ENCODE measurements at regions not wholly inside any gene's neighbourhood (a gene's known extent, or its start where the extent isn't known, plus 50 kb on each side); places are given as distances from the start of the nearest gene placed in this dataset.

DNA sequence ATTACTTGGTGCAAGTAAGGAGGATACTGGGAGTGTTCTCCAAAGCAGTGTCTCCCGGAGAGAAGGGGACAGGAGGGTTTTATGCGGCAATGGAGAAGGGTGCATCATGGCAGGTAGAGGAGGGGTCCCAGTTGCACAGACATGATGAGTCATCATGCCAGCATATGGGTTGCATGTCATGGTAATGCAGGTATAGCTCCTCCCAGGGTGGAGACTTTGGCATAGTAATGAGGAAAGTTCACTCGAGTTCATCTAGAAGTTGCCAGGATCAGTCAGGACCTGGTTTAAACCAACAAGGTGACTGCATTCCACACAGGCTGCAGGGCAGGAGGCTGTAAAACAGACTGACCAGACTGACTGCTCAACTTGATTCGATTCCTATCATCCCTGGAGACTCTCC, 355.7 kb upstream of the DUSP10 start:
- no peak for DNase-seq

DNA sequence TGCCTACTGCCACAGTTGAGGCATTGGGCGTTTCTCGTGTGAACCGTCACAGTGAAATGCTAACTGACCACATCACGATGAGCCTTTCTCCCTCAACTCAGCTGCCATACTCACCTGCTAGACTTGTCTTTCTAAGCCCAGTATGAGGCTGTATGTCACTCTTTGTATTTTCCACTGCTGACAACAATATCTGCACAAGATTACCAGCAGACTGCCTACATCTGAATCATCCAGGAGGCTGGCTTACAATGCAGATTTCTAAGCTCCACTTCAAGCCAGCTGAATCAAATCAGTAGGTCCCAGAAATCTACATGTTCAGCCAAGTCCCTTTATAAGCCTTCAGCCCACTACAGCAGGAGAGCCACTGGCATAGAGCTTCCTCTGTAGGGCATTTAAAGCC, 355.0 kb upstream of the DUSP10 start:
- DNase-seq: no peak

DNA sequence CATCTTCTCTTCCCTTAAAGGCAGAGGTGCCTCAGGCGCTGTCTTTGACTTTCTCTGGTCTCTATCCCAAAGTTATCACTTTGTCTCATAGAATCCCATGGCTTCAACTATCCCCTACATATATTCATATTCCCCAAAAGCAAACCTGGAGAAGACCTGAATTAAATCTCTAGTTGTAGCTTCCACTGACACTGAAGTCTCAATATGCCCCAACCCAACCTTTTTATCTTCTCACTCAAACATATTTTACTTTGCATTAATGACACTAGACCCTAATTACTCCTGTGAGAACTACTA, 354.5 kb upstream of the DUSP10 start:
- DNase-seq: no peak

DNA sequence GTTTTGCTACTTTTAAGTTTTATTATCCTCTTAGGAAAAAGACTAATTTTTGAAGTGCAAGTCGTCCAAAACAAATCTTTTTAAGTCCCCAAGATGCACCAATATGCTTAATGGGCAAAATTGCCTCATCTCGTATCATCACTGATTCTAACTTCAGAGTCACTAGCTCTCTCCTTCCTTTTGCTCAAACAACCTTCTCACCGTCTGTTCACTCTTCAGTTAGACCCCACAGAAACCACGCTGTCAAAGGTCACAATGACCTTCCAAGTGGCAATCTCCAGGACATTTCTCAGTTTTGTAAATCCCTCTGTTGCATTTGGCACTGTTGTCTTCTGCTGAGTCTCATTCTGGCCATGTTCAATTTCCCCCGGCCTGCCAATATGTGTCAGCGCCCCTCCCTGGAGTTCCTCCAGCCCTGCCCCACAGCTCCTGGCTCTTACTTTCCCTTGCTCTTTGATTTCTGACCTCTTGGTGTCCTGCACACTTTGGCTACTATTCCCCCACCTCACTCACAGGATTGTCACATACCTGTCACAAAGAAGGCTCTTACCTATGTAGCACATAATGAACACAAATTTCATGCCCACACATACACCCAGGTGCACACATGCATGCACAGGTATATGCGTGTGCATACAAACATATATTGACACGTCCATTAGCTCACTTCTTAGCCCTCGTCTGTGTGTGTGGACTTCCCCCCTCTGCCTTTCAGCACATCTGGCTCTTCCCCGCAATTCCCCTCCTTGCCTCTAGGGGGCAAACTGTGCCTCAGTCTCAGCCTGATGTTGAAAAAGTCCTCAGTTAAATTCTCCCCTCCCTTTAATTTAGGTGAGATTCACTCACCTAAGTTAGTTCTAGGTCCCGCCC, 354.0 kb upstream of the DUSP10 start:
- DNase-seq: no peak

DNA sequence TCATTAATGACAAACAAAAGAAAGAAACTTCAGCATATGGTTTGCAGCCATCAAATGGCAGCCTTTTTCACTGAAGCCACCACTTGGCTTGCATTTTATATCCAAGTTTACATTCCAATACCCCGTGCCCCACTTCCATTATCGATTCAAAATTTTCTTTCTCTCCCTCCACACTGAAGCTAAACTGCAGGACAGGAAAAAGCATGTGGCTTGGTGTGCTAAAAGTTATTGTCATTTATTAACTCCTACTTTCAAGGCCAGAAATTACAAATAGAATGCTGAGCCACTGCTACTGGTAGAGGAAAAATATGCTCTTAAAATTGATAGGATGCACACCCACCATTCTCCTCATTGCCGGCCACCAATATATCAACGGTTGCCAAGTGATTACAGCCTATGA, 351.6 kb upstream of the DUSP10 start:
- no peak for DNase-seq

DNA sequence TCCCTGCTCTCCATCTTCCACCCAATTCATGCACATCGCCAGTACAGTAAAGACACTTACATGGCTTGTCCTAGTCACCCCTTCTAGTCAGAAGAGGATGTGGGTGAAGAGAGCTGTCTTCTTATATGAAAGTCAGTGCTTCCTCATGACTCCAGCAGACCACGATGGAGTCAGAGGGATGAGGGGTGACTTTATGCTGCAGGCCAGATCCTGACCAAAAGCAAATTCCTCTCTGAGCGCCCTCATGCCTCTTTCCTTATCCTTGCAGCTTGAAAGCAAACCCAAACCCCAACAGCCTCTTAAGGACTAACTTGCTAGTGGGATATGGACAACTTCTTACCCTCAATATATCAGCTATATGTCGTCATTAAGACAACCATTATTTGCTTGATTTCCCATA, 348.2 kb upstream of the DUSP10 start:
- DNase-seq: no peak

DNA sequence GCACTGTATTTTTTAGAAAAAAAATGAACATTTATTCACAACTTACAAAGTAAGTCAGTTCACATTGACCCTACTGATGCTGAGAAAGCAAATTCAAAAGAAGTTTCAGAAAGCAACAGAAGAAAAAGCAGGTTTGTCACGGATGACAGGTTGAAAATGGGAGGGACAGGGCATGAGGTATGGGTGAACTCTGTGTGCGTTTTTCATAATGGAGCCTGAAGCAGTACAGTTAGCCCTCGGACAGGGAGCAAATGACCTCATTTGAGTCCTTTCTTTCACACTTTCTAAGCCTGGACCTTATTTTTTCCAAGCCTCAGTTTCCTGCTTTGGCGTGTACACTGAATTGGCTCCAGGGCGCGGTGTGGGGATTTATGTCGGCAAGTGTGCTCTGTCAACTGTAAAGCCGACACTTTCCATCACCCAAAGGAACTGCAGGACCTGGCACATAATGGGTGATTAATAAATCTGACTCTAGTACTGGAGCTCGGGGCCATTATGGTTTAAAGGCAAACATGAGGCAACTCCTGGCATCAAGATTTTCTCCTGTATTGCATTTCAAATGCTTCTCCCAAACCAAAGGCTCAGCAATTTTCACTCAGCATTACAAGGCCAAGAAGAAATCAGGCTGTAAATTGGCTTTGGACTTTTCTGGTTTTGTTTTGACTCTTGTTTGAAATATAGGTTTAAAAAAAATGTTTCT, 345.5 kb upstream of the DUSP10 start:
- no peak for DNase-seq

DNA sequence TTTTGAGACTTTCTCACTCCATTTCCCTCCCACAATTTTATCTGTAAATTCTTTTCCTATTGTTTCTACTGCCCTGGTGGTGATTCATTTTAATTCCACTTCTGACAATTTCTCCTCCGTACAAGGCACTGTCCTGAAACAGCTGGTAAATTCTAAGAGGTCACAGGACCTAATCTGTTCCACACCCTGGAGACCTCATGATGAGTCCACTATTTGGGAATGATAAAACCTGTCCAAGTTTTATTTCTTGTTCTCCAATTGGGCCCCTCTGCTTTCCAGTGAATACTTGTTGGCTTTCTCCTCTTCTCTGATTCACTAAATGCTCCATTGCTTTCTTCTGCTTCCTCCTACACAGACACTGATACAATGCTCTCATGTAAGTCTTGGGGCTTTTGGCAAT, 343.1 kb upstream of the DUSP10 start:
- DNase-seq: no peak

DNA sequence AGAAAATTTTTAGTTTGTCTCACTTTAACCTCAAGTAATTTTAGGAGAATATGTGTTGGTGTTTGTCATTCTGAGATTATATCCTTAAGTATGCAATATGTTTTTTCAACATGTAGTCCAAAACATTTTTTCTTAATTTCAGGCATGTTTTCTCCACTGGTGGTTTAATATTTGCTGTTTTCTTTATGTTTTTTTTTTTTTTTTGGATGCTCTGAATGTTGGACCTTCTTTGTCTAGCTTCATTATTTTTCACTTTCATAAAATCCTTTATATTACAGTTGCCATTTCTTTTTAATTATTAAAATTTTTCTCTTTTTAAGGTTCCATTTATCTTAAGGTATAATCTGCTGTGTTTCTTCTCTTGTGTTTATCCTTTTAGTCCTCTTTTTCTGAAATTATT, 342.2 kb upstream of the DUSP10 start:
- DNase-seq: no peak

DNA sequence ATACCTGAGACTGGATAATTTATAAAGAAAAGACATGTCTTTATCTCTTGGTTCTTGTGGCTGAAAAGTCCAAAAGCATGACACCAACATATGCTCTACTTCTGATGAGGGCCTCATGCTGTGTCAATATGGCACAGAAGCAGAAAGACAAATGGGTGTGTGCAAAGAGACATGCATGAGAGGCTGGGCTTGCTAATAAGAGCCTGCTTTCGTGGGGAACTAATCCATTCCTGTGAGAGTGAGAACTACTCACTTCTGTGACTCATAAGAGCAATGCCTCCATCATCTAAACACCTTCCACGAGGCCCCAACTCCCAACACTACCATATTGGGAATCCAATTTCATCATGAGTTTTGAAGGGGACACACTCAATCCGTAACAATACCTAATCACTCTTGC, 340.0 kb upstream of the DUSP10 start:
- DNase-seq: no peak

DNA sequence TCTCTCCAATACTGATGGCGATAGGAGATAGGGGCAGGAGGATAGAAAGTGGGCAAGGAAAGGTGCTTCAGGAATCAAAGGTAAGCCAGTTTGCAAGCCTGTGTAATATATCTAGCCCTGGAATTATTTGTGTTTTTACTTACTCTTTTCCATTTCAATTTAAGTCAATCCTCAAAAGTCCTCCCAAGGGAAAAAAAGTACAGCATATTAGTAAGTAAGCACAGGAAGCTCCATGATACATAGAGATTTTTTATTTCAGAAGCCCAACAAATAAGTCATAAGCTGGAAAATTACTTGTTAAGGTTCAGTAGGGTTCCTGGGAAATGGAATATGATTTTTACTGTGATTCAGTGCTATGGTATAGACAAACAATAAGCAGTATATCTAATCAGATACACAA, 337.7 kb upstream of the DUSP10 start:
- no peak for DNase-seq

DNA sequence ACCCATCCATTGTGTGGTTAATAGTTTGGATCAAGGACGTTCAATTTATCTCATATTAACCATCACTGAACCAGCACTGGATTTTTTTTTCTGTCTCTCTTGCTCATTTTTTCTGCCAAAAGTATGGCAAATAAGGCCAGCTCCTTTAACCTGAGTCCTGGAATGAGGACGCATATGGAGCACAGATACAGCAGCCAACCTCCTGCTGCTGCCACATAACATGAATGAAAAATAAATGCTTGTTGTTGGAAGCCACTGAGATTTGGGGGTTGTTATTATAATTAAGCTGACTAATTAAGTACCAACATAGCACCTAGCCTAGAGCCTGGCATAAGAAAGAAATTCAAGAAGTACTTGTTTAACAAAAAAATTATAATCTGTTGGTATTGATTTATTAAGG, 335.3 kb upstream of the DUSP10 start:
- DNase-seq: no peak

DNA sequence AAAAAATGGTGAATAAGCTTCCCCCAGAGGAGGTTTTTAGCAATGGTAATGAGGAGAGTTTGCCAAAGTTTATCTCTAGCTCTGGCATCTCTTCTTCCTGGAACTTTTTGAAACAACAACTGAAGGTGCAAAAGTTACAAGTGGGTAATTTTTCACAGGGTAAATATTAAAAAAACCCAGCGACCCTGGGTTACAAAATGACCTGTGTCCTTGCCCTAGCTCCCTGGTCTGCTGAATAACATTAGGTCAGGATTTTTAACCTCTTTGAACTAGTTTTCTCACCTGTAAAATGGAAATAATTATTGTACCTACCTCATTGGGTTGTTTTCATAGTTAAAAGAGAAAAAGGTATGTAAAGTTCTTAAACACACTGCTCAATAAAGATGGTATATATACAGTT, 332.4 kb upstream of the DUSP10 start:
- no peak for DNase-seq

DNA sequence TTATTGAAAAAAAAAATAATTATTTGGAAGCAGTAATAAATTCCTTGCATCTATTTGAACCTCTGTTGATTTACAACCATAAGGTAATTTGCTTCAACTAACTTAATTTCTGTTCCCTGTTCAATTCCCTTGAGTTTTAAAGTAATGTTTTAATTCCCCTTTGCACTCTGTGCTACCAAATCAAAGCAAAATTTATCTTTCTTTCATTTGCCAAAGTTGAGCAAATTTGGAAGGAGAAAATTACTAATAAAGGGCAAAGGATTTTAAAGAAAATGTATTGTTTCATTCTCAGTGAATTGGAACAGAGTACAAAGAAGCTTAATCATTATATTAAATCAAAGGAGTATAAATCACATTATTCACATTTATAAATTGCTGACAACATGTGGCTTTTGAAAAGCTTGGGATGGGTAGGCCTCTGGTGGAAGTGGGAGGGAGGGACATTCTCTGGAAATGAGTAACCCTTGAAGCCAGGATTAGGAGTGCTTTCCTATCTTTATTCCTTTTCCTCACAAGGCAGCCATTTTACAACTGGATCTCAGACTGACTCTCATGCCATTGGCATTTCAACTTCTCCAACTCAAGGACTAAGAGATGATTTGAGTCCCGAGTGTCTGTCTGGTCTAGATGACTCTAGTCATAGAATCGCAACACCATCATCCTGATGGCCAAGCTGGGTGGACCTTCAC, 331.6 kb upstream of the DUSP10 start:
- DNase-seq: no peak

DNA sequence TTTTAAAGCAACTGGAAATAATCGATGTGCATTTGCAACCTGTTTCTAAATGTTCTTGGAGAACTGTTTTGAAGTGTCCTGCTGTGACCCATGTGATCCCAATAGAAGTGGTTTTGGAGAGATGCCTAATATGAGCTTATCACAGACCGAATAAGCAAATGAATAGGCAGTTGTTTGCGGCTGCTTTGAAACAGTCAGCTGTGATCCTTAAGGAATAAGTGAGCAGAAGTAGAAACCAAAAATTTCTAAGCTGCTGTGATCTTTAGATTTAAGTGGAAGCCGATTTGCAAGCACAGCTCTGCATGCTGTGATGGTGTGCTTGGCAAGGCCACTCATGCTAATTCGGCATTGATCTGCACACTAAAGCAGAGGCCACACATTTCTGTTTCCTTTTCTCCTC, 329.5 kb upstream of the DUSP10 start:
- no peak for DNase-seq

DNA sequence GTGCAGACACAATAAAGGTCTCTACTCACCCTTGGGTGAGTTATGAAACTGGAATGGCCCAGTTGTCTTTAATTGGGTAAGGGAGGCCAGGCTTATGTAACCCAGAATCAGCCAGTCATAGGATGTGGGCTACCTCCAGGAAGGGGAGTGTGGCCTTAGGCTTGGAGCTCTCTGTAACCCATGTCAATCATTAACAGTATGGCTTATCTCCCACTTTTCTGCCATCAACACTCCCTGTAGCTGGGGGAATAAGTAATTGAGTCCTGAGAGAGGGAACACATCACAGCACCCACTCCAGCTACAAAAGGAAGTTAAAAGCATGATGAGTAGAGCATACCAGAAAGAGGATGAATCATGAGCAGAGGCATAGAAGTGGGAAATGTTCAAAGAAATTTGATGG, 327.0 kb upstream of the DUSP10 start:
- no peak for DNase-seq

DNA sequence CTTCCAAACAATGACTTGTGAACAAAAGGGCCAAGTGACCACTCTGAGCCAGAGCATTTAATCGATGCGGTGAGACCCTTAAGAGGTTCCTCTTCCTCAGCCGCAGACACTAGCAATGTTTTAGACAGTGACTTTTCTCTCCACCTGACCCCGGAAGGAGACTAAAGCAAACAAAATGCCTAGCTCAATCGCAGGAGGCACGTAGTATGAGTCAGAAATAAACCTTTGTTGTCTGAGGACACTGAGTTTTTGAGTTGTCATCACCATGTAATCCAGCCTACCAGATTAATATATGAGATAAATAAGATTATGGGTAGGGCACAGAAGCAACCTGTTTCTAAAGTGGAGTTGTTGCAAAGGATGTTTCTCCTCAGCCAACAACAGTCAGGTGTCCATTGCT, 326.2 kb upstream of the DUSP10 start:
- no peak for DNase-seq

DNA sequence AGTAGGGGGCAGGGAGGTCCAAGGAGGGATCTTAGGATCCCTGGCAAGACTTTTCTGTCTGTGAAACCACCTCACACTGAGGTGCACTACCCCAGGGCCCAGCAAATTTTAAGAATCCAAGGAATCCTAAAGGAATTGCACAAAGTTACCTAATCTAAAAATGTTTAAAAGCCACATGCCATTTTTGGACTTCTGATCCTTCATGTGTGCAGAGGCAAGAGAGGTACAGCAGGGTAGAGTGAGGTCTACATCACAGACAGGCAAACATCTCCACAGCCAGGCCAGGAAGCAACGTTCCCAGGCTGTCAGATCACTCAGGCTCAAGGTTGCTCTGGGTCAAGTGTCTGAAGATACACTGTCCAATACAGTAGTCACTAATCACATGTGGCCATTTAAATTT, 324.6 kb upstream of the DUSP10 start:
- no peak for DNase-seq

DNA sequence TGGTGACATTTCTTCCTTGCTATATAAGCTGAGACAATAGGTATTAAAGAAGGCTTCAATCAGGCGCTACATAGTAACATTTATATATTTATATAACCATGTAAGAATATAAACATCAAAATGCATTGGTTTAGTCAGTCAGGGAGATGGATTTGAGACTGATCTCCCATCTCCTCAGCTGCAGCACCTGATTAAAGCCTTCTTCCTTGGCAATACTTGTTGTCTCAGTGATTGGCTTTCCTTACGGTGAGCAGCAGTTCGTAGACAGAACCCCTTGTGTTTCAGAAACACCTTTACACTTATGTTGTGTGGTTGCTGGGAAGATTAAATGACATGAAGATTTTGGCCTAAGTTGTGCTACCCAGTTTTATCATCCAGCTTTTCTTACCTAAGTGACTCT, 323.3 kb upstream of the DUSP10 start:
- no peak for DNase-seq

DNA sequence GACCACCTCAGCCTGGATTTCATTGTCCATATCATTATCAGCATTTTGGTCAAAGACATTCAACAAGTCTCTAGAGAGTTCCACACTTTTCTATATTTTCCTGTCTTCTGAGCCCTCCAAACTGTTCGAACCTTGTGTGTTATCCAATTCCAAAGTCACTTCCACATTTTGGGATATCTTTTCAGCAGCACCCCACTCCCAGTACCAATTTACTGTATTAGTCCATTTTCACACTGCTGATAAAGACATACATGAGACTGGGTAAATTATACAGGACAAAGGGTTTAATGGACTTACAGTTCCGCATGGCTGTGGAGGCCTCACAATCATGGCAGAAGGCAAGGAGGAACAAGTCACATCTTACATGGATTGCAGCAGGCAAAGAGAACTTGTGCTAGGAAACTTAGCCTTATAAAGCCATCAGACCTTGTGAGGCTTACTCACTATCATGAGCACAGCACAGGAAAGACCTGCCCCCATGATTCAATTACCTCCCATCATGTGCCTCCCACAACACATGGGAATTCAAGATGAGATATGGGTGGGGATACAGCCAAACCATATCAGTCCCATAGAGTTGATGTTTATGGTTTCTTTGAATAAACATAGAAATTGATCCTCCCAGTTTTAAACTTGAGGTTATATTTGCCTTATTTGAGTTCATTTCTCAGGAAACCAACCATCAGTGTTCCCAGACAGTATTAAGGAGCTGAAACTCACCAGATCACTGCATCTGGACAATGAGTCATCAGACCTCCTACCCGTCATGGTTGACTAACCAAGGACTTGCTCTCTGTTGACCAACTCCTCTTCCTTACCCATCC, 322.7 kb upstream of the DUSP10 start:
- no peak for DNase-seq

DNA sequence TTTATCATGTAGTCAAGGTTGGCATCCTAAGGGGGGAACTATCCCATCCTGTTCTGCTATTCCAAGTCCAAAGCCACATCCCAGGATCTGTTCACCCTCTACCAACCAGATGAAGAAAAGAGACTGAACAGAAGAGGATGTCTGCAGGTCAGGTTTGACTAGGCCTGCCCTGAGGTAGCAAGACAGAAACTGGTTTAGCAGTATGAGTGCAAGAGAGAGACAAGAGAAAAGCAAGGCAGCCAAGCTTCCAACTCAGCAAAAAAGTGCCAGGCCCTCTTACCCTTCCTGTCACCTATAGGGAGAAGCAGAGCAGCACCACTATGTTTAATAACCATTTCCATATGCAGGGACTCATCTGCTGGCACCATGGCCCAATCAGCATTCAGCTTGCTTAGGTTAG, 320.8 kb upstream of the DUSP10 start:
- no peak for DNase-seq

DNA sequence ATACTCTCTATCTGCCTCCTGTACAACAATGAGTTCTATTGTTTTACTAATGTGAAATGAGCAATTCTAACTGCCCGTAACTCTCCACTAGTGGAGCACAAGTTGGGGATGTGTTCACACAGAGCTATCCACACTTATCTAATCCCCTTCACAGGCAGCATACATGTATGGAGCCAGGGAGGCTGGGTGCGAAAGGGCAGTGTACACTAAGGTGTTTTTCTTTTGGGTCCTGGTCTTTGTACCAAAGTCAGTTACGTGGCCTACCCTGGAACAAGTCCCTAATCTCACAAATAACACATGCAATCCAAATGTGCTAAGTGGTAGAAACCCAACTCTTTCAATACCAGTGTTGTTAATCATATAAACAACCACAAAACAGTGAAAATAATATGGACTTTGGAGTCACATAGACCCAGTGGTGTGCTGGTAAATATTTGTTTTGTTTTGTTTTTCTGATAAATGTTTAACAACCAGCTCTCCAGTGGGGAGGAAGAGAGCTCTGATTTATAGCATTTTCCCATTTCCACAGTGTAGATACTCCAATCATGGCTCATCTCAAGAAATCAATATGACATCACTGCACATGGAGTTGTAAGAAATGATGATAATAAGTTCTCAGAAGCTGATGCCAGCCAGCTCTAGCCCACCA, 319.9 kb upstream of the DUSP10 start:
- DNase-seq: no peak
